ENCODE measurements at regions not wholly inside any gene's neighbourhood (a gene's known extent, or its start where the extent isn't known, plus 50 kb on each side); places are given as distances from the start of the nearest gene placed in this dataset.
"Not testable (repeated sequence)": the region's sequence is repeated elsewhere in the genome, so short reads cannot be mapped to it uniquely, and the experiment has no call there.

DNA sequence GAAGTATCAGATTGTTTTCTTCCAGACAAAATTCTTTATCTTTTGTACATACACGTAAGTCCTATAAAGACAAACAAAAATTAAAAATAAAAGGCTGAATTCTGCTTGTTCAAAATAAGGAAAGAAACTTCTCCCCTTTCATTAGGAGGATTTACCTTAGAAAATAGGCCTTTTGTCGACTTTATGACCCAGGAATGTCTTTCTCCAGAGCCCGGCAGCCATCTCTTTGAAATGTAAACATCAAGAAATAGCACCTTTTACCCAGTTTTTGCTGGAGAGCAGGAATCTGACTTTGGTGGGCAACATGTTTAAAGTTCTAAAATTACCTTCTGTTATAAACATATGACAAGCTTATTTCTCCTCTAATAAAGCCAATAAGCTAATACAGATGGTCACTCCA lies 373.0 kb upstream of the FTMT start:
- no peak for DNase-seq (ENCODE audit: low spot score)

DNA sequence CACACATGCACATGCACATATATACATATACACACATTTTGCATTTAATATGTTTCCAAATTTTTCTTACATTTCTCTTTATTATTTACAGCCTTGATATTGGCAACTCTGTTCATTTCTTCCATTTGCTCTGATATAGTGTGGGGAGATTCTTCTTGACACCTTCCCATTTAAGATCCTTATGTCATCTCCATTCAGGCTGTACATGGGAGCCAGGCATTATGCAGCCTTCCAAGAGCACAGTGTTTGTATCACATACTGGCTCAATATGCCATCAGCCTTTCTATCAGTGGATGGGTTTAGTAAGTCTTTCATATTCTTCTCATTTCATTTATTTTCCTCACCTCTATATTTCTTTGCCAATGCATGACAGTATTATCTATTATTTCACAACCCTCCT lies 372.3 kb upstream of the FTMT start:
- DNase-seq (ENCODE audit: low spot score): no peak

GRCh38 chr5:121485281-121485680 lies 366.4 kb upstream of the FTMT start:
- no peak for DNase-seq (ENCODE audit: low spot score)

DNA sequence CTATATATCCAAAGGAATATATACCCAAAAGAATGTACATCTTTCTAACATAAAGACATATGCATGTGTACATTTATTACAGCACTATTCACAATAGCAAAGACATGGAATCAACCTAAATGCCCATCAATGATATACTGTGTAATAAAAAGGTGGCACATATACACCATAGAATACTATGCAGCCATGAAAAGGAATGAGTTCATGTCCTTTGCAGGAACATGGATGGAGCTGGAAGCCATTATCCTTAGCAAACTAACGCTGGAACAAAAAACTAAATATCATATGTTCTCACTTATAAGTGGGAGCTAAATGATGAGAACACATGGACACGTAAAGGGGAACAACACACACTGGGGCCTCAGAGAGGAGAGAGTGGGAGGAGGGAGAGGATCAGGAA lies 365.7 kb upstream of the FTMT start:
- not testable (repeated sequence) for DNase-seq (ENCODE audit: low spot score)

GRCh38 chr5:121489972-121490371 lies 361.7 kb upstream of the FTMT start:
- DNase-seq (ENCODE audit: low spot score): no peak

DNA sequence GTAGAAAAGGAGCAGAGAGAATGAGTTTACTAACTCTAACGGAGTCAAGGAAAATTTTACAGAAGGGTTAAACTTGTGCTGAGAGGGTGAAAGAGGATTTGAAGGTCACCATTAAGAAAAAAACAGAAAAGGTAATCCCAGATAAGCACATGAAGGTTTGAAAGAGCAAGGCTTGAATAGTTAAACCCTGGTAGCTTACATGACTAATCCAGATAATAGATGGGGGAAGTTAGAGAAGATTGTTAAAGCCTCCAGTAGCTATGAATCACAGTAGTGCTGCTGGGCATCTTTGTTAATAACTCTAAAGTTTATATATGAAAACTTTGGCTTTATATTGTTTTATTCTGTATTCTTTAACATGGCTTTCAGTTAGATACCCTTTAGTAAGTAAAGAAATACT lies 354.5 kb upstream of the FTMT start:
- DNase-seq (ENCODE audit: low spot score): no peak

GRCh38 chr5:121500310-121500709 lies 351.4 kb upstream of the FTMT start:
- no peak for DNase-seq (ENCODE audit: low spot score)

DNA sequence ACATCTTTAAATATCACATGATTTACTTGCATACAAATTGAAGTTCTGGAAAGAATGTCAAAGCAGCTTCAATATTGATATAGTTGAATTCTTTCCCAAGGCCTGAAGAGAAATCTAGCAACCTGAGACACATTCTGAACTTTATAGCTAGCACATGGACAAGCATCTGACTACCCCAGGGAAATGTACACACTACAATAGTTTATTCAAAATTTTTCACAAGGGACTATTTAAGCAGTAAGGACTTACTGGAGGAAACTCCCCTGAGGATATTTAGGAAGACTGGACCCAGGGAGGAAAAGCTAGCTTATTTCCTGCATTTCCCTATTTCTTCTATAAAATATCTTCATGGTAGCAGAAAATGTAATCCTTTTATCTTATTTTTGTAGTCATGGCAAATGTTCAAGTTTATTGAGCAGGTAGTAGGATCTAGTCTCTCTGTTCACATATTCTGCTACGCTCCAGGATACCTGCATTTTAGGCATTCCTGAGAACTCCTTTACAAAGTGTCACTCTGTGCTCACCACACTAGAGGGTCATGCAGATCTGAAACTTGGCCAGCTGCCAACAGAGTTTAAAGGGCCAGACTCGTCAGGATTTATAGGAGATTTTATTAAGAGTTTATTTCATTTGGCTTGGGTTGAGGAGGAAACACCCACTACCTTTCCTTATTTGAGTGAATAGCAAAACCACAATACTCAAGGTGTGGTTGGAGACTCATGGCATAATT lies 348.4 kb upstream of the FTMT start:
- peak; percentile 67 for DNase-seq (ENCODE audit: low spot score)

GRCh38 chr5:121516997-121517396 lies 334.7 kb upstream of the FTMT start:
- no peak for DNase-seq (ENCODE audit: low spot score)

- DNase-seq (ENCODE audit: low spot score): no peak
Measured at GRCh38 chr5:121525706-121526105, 326.0 kb upstream of the FTMT start.

DNA sequence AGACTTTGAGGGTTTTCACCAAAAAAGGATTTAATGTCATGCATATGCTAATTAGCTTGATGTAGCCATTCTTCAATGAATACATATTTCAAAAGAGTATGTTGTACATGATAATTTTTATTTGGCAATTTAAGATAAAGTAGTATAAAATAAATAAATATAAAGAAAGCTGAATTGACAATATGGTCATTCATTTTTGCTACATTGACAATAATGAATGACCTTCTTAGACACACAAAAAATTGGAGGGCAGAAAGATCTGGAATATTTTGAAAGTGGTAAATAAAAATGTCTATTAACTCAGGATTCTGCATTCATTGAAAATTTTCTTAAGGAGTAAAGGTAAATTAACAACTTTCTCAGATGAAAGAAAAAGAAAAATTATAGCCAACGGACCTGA lies 324.8 kb upstream of the FTMT start:
- no peak for DNase-seq (ENCODE audit: low spot score)

GRCh38 chr5:121533814-121534213 lies 317.9 kb upstream of the FTMT start:
- DNase-seq (ENCODE audit: low spot score): no peak

GRCh38 chr5:121550989-121551388 lies 300.7 kb upstream of the FTMT start:
- no peak for DNase-seq (ENCODE audit: low spot score)

DNA sequence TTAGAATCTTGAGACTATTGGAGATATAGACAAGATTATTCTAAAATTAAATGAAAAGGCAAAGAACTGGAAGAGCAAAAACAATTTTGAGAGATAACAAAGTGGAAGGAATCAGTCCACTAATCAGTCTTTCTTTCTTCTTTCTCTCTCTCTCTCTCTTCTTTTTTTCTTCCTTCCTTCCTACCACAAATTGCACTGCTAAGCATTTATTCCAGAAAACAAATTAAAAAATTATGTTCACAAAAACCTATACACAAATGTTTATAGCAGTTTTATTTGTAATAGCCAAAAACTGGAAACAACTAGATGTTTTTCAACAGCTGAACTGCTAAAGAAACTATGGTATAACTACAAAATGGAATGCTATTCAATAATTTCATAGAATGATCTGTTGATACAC lies 291.9 kb upstream of the FTMT start:
- no peak for DNase-seq (ENCODE audit: low spot score)

GRCh38 chr5:121572061-121572460 lies 279.6 kb upstream of the FTMT start:
- DNase-seq (ENCODE audit: low spot score): no peak

- DNase-seq (ENCODE audit: low spot score): no peak
Measured at GRCh38 chr5:121573721-121574382, 277.8 kb upstream of the FTMT start.

DNA sequence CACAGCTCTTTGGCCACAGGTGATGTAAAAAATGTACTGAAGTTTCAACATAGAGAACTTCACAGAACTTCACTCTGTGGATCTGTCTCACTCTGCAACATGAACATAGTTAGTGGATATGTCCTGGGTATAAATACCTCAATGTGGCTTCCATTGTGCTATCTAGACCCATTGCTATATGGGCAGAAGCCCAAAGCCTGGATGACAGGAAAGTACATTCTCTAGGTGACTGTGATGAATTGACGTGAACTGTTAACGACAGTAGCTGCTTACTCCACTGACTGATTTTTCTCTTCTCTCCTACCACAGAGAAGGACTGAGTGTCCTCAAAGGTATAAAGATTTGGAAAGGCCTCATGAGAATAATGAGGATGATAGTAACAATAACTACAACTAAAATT lies 270.1 kb upstream of the FTMT start:
- DNase-seq (ENCODE audit: low spot score): no peak

DNA sequence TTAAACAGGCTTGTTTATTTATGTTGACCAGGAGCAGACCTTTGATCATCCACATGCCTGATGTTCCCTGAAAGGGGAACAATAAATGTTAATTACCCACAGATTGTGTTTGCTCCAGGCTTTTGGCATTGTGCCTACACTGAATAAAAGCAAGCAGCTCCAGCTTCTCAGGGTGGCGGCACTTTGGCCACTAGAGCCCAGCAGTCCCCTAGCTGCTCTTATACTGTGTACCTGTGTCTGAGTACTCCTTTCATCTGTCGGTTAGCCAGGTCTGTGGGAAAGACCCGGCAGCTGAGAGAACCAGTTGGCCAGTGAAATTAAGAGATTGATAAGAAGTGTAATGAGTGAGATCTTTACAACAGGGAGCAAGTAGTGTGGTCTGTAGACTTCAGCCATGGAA lies 254.8 kb upstream of the FTMT start:
- no peak for DNase-seq (ENCODE audit: low spot score)

DNA sequence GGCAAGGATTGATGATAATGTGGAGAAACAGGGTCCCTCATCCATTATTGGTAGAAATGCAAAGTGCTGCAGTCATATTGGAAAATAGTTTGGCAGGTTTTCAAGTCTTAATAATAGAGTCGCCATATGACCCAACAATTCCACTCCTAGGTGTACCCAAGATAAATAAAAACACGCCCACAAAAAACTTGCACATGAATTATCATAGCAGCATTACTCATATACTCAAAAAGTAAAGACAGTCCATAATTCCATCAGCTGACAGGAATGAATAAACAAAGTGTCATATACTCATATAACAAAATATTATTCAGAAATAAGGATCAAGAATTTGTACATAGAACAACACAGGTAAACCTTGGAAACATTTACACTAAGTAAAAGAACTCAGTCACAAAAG lies 242.9 kb upstream of the FTMT start:
- no peak for DNase-seq (ENCODE audit: low spot score)

GRCh38 chr5:121624035-121624434 lies 227.6 kb upstream of the FTMT start:
- DNase-seq (ENCODE audit: low spot score): no peak

DNA sequence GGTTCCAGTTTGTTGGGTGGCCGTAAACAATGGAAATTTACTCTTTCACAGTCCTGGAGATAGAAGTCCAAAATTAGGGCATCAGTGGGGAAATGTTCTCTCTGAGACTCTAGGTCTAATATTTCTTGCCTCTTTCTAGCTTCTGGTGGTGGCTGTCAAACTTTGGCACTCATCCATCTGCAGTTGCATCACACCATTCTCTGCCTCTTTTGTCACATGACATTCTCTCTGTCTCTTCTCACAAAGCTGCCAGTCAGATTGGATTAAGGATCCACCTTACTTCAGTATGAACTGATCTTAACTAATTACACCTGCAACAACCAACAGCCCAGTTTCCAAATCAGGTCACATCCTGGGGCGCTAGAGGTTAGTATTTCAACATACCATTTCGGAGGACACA lies 222.9 kb upstream of the FTMT start:
- DNase-seq (ENCODE audit: low spot score): peak; percentile 16

DNA sequence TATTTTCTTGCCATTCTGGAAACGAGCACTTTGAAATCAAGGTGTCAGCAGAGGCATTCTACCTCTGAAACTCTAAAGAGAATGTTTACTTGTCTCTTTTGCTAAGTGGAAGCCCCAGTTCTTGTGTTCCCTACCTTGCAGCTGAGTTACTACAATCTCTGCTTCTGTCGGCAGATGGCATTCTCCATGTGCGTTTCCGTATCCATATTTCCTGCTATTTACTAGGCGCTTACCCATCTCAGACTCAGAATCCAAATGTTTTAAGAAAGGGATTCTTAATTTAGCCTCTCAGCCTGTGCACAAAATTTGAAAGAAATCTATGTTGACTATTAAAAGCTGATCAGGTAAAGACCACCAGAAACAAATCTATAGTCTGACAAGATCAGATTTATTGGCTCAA lies 221.3 kb upstream of the FTMT start:
- DNase-seq (ENCODE audit: low spot score): peak; percentile 43

DNA sequence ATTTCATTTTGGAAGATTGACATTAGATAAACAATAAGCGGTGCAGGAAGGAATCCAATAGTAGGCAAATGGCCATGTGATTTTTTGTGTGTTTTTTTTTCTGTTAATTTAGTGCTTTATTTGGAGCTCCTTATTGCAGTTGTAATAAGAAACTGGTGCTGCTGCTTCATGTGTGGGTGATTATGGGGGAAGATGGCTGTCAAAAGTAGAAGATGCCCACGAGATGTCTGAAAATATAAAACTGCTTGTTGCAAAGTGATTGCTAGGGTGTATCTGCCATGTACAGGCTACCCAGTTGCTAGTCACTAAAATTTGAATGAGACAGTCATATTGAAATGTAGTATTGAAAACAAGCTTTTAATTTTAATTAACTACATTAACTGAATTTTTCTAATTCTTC lies 216.7 kb upstream of the FTMT start:
- DNase-seq (ENCODE audit: low spot score): no peak

DNA sequence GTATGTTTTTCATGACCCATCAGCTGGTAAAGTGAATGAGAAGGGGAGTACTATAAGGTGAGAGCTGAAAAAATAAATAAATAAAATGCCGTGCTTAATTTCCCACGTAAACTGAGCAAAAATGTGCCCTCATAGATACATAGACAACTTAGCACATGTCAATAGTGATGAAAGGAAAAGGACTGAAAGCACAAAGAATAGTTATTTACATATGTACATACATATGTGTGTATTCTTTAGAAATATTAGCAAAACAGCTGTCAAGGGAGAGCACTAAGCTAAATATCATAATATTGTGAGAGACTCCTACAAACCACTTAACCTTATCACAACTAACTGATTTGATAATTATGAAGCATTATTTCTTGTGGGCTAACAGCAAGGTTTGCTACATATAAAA lies 213.6 kb upstream of the FTMT start:
- no peak for DNase-seq (ENCODE audit: low spot score)

Data from SK-N-DZ (cell line).